HepG2 (cell line): ENCODE measurements at regions not wholly inside any gene's neighbourhood (a gene's known extent, or its start where the extent isn't known, plus 50 kb on each side); places are given as distances from the start of the nearest gene placed in this dataset.

Source experiments
- ATAC-seq: fragments of 200-7000 bp; cut with Tn5 transposase; 3 replicates; pipeline ENCODE4 v1.9.1; 2020; ENCODE audit warnings: mild to moderate bottlenecking, moderate library complexity
- BruUV-seq: library from RNA; stranded (reverse); fragments of 400-500 nt; replicated peaks from 2 replicates; lab custom pipeline; 2021; lab: Mats Ljungman, UMichigan
- CTCF ChIA-PET: fragments of 300-600 bp; formaldehyde crosslinking; extraction: SDS; loops from one replicate; lab custom pipeline; 2021; ENCODE audit warnings: low total read pairs, inconsistent platforms, low intra/inter-chr PET ratio; lab: Yijun Ruan, JAX
- POLR2A ChIA-PET: fragments of 350-600 bp; sonication (Branson Sonifier 250); formaldehyde crosslinking; loops from one replicate; lab custom pipeline; 2020; ENCODE audit warnings: antibody characterized with exemption, inconsistent platforms; lab: Yijun Ruan, JAX
- DNase-seq: peaks from one replicate; pipeline ENCODE4 v3.0.0-alpha.2; 2015; ENCODE audit warnings: low spot score
- FAIRE-seq: peaks from 3 replicates; lab custom pipeline; 2011; peaks lifted over from hg19 to GRCh38; lab: Jason Lieb, UNC
- H2AFZ ChIP-seq: one replicate; pipeline ENCODE4 v1.6.1; 2011; ENCODE audit warnings: low read length, inconsistent platforms
- H3K27ac ChIP-seq: fragments of 300-600 bp; 3 replicates; pipeline ENCODE4 v1.8.0; 2011; ENCODE audit warnings: mixed run types, mild to moderate bottlenecking, mixed read lengths, low read length, inconsistent platforms; ENCODE audit not compliant: insufficient read depth; ENCODE audit errors: extremely low read length
- H3K27me3 ChIP-seq, 2 experiments: fragments of 200-600 bp in 1 of 2; 2 replicates in 1 of 2; 3 replicates in 1 of 2; pipeline versions ENCODE4 v1.6.0 to v1.8.0; 2011; ENCODE audit warnings: low read length in 2 of 2, mild to moderate bottlenecking in 2 of 2, moderate library complexity in 2 of 2, inconsistent platforms in 1 of 2; ENCODE audit not compliant: insufficient read depth in 2 of 2, control insufficient read depth in 1 of 2
- H3K36me3 ChIP-seq, 2 experiments: fragments of 200-600 bp in 1 of 2; replicated peaks in 1 of 2; 2 replicates in 1 of 2; 3 replicates in 1 of 2; pipeline versions ENCODE4 v1.5.1 to v1.8.0; 2011; ENCODE audit warnings: low read length in 2 of 2, inconsistent platforms in 1 of 2; ENCODE audit not compliant: insufficient read depth in 2 of 2, control insufficient read depth in 1 of 2
- H3K4me1 ChIP-seq: 2 replicates; pipeline ENCODE4 v1.5.1; 2012; ENCODE audit warnings: low read length, inconsistent platforms; ENCODE audit not compliant: insufficient read depth
- H3K4me2 ChIP-seq: 2 replicates; pipeline ENCODE4 v1.6.0; 2011; ENCODE audit warnings: low read depth, low read length, inconsistent platforms
- H3K4me3 ChIP-seq, 3 experiments: fragments of 200-600 bp in 1 of 3; sonication (generic), shearing (Covaris generic) in 1 of 3; replicated peaks in 1 of 3; 2 replicates each; pipeline ENCODE4 v1.5.1; 2011 to 2016; ENCODE audit warnings: low read length in 3 of 3, inconsistent platforms in 2 of 3, low read depth in 2 of 3, mild to moderate bottlenecking in 2 of 3, control low read depth in 1 of 3, mixed read lengths in 1 of 3; ENCODE audit not compliant: insufficient read depth in 1 of 3
- H3K79me2 ChIP-seq: one replicate; pipeline ENCODE4 v1.6.1; 2011; ENCODE audit warnings: low read length, inconsistent platforms; ENCODE audit not compliant: insufficient read depth
- H3K9ac ChIP-seq: 2 replicates; pipeline ENCODE4 v1.6.0; 2011; ENCODE audit warnings: mild to moderate bottlenecking, low read depth, low read length, inconsistent platforms; ENCODE audit not compliant: insufficient read depth
- H3K9me3 ChIP-seq: 2 replicates; pipeline ENCODE4 v1.5.1; 2012; ENCODE audit warnings: mild to moderate bottlenecking, low read length
- H4K20me1 ChIP-seq: 2 replicates; pipeline ENCODE4 v1.6.0; 2011; ENCODE audit warnings: inconsistent platforms, mild to moderate bottlenecking, low read length, moderate library complexity; ENCODE audit not compliant: insufficient read depth
- BHLHE40 ChIP-seq: IDR thresholded peaks from 2 replicates; pipeline ENCODE4 v1.6.1; 2011; ENCODE audit warnings: low read length, improper control_type of control experiment
- CHD2 ChIP-seq: IDR thresholded peaks from 2 replicates; pipeline ENCODE4 v1.6.1; 2011; ENCODE audit warnings: low read depth, low read length, improper control_type of control experiment
- DRAP1 ChIP-seq: IDR thresholded peaks from 2 replicates; pipeline ENCODE4 v1.6.1; 2016; ENCODE audit warnings: missing genetic modification reagents, missing compliant biosample characterization
- IKZF5 ChIP-seq: IDR thresholded peaks from 2 replicates; pipeline ENCODE4 v1.6.1; 2018; ENCODE audit warnings: missing genetic modification reagents, mild to moderate bottlenecking, missing compliant biosample characterization
- KLF13 ChIP-seq: sonication (generic); formaldehyde crosslinking; IDR thresholded peaks from 2 replicates; pipeline ENCODE4 v1.4.0; 2020; ENCODE audit warnings: mild to moderate bottlenecking, missing genetic modification reagents
- KLF15 ChIP-seq: sonication (generic); formaldehyde crosslinking; IDR thresholded peaks from 2 replicates; pipeline ENCODE4 v1.8.1; 2023; ENCODE audit warnings: borderline replicate concordance, mild to moderate bottlenecking, inconsistent platforms, missing genetic modification reagents, mixed read lengths
- MTA1 ChIP-seq: sonication (generic); formaldehyde crosslinking; IDR thresholded peaks from 2 replicates; pipeline ENCODE4 v1.4.0; 2020; ENCODE audit warnings: missing genetic modification reagents, mild to moderate bottlenecking, borderline replicate concordance
- NFIC ChIP-seq: IDR thresholded peaks from 2 replicates; pipeline ENCODE4 v1.6.1; 2012; ENCODE audit warnings: mild to moderate bottlenecking, low read length, inconsistent platforms
- NR2F2 ChIP-seq: IDR thresholded peaks from 2 replicates; pipeline ENCODE4 v1.6.1; 2012; ENCODE audit warnings: low read depth, inconsistent platforms, borderline replicate concordance
- YEATS4 ChIP-seq: sonication (generic); formaldehyde crosslinking; IDR thresholded peaks from 2 replicates; pipeline ENCODE4 v1.4.0; 2020; ENCODE audit warnings: missing genetic modification reagents, borderline replicate concordance
- ZNF20 ChIP-seq: sonication (generic); formaldehyde crosslinking; IDR thresholded peaks from 2 replicates; pipeline ENCODE4 v1.4.0; 2020; ENCODE audit warnings: mild to moderate bottlenecking, moderate library complexity, missing genetic modification reagents
- ZNF24 ChIP-seq: fragments of 450-650 bp; IDR thresholded peaks from 2 replicates; pipeline ENCODE4 v1.6.1; 2017; ENCODE audit warnings: antibody characterized with exemption, mild to moderate bottlenecking
- ZNF292 ChIP-seq: sonication (generic); formaldehyde crosslinking; IDR thresholded peaks from 2 replicates; pipeline ENCODE4 v1.8.1; 2022; ENCODE audit warnings: mild to moderate bottlenecking, low read depth, missing genetic modification reagents, borderline replicate concordance
- ZNF558 ChIP-seq: sonication (generic); formaldehyde crosslinking; IDR thresholded peaks from 2 replicates; pipeline ENCODE4 v1.9.0; 2022; ENCODE audit warnings: mild to moderate bottlenecking, missing genetic modification reagents, borderline replicate concordance
- WGBS: methylation state at CpG from one replicate; pipeline ENCODE4 v1.1.6; 2017; ENCODE audit warnings: low lambda C conversion rate; 5-methylcytosine and 5-hydroxymethylcytosine counted together
- in situ Hi-C: cut with HindIII; loops from 2 replicates; pipeline ENCODE4 v1.10.0; 2017; ENCODE audit warnings: low pct_unique_long_range_greater_than_20kb; ENCODE audit not compliant: extremely low pct_ligation_motif_present
- intact Hi-C: fragments of 100-400 bp; cut with micrococcal nuclease; formaldehyde crosslinking; loops from one replicate; pipeline ENCODE4 v1.10.0; 2022; ENCODE audit not compliant: unreplicated experiment
- TF ChIP-seq, protein P1 (sequence below): sonication (generic); formaldehyde crosslinking; IDR thresholded peaks from 2 replicates; pipeline ENCODE4 v1.5.1; 2020; ENCODE audit warnings: mild to moderate bottlenecking, missing genetic modification reagents, borderline replicate concordance
- TF ChIP-seq, protein P2 (sequence below): sonication (generic); formaldehyde crosslinking; IDR thresholded peaks from 2 replicates; pipeline ENCODE4 v1.4.0; 2020; ENCODE audit warnings: missing genetic modification reagents
- TF ChIP-seq, protein P3 (sequence below): sonication (generic); formaldehyde crosslinking; conservative IDR thresholded peaks from 2 replicates; pipeline ENCODE4 v1.4.0; 2020; ENCODE audit warnings: missing genetic modification reagents

- WGBS, result 69% methylated on average over 13 of the region's 26 CpGs
- no peak for TF ChIP-seq ZNF292 (CRISPR knock-in tag)
- TF ChIP-seq DRAP1, result no peak
- no peak for TF ChIP-seq NFIC
- no peak for TF ChIP-seq BHLHE40
- TF ChIP-seq MTA1 (CRISPR knock-in tag), result no peak
- TF ChIP-seq, protein P1, sequence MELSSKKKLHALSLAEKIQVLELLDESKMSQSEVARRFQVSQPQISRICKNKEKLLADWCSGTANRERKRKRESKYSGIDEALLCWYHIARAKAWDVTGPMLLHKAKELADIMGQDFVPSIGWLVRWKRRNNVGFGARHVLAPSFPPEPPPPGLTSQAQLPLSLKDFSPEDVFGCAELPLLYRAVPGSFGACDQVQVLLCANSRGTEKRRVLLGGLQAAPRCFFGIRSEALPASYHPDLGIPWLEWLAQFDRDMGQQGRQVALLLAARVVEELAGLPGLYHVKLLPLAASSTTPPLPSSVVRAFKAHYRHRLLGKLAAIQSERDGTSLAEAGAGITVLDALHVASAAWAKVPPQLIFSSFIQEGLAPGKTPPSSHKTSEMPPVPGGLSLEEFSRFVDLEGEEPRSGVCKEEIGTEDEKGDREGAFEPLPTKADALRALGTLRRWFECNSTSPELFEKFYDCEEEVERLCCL (CRISPR knock-in tag), result no peak
- TF ChIP-seq ZNF20 (CRISPR knock-in tag), result no peak
- no peak for TF ChIP-seq KLF13 (CRISPR knock-in tag)
- TF ChIP-seq CHD2, result no peak
- no peak for TF ChIP-seq IKZF5 (CRISPR knock-in tag)
- no peak for TF ChIP-seq ZNF24
- no peak for TF ChIP-seq YEATS4 (CRISPR knock-in tag)
- no peak for TF ChIP-seq NR2F2
- TF ChIP-seq, protein P2, sequence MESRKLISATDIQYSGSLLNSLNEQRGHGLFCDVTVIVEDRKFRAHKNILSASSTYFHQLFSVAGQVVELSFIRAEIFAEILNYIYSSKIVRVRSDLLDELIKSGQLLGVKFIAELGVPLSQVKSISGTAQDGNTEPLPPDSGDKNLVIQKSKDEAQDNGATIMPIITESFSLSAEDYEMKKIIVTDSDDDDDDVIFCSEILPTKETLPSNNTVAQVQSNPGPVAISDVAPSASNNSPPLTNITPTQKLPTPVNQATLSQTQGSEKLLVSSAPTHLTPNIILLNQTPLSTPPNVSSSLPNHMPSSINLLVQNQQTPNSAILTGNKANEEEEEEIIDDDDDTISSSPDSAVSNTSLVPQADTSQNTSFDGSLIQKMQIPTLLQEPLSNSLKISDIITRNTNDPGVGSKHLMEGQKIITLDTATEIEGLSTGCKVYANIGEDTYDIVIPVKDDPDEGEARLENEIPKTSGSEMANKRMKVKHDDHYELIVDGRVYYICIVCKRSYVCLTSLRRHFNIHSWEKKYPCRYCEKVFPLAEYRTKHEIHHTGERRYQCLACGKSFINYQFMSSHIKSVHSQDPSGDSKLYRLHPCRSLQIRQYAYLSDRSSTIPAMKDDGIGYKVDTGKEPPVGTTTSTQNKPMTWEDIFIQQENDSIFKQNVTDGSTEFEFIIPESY (CRISPR knock-in tag), result no peak
- TF ChIP-seq ZNF558, result no peak
- TF ChIP-seq, protein P3, sequence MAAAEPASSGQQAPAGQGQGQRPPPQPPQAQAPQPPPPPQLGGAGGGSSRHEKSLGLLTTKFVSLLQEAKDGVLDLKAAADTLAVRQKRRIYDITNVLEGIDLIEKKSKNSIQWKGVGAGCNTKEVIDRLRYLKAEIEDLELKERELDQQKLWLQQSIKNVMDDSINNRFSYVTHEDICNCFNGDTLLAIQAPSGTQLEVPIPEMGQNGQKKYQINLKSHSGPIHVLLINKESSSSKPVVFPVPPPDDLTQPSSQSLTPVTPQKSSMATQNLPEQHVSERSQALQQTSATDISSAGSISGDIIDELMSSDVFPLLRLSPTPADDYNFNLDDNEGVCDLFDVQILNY (CRISPR knock-in tag), result no peak
- TF ChIP-seq KLF15, result no peak
- Histone ChIP-seq H3K27ac (no peak overlapping the region), H3K4me1 (no peaks in the 10 kb centered on the region), H3K79me2 (no peaks in the 10 kb centered on the region), H3K27me3 (peaks cover 0 to 4% of the 10 kb centered on the region in 2 experiments; a peak in 2 of 5 replicates), H3K9ac (no peak overlapping the region), H3K4me3 (no peak overlapping the region), H3K36me3 (no peaks in the 10 kb centered on the region), H3K9me3 (no peaks in the 10 kb centered on the region), H4K20me1 (no peaks in the 10 kb centered on the region), H2AFZ (no peak overlapping the region), H3K4me2 (no peak overlapping the region)
- intact Hi-C loops (no loop called here), in situ Hi-C loops (no loop called here)
- ChIA-PET POLR2A (no interaction called here), CTCF (no interaction called here)
- ATAC-seq (no peak), DNase-seq (no peak), FAIRE-seq (no peak)
- no TSS peak for BruUV-seq
These were observed 200.1 kb upstream of the KBTBD8 start for GRCh38 chr3:66797889-66798560.
